Neural cell (in vitro differentiated cells): ENCODE measurements at regions not wholly inside any gene's neighbourhood (a gene's known extent, or its start where the extent isn't known, plus 50 kb on each side); places are given as distances from the start of the nearest gene placed in this dataset.

Experiments
- H2AFZ ChIP-seq: fragments of 200-600, 300-800 bp; sonication (generic), shearing (Covaris generic); 2 replicates; pipeline ENCODE4 v1.6.0; 2014; ENCODE audit warnings: low read depth, mild to moderate bottlenecking, antibody characterized with exemption, low read length, moderate library complexity
- H3F3A ChIP-seq: fragments of 200-600 bp; shearing (Covaris generic); 2 replicates; pipeline ENCODE4 v1.6.1; 2016; ENCODE audit warnings: mild to moderate bottlenecking, moderate library complexity, mixed read lengths, antibody characterized with exemption, low read length; ENCODE audit not compliant: insufficient read depth, poor library complexity, severe bottlenecking
- H3K27ac ChIP-seq: fragments of 200-600, 300-800 bp; sonication (generic), shearing (Covaris generic); 2 replicates; pipeline ENCODE4 v1.5.1; 2014; ENCODE audit warnings: mild to moderate bottlenecking, low read length, moderate library complexity
- H3K27me3 ChIP-seq: fragments of 300-800, 200-600 bp; sonication (generic), shearing (Covaris generic); 2 replicates; pipeline ENCODE4 v1.6.0; 2014; ENCODE audit warnings: mild to moderate bottlenecking, low read depth, low read length, moderate library complexity; ENCODE audit not compliant: insufficient read depth
- H3K36me3 ChIP-seq: fragments of 300-800, 200-600 bp; sonication (generic), shearing (Covaris generic); 2 replicates; pipeline ENCODE4 v1.5.1; 2014; ENCODE audit warnings: mild to moderate bottlenecking, antibody characterized with exemption, low read length, moderate library complexity; ENCODE audit not compliant: insufficient read depth
- H3K4me2 ChIP-seq: fragments of 300-800, 200-600 bp; sonication (generic), shearing (Covaris generic); 2 replicates; pipeline ENCODE4 v1.6.0; 2014; ENCODE audit warnings: mild to moderate bottlenecking, low read length
- H3K4me3 ChIP-seq: fragments of 300-800, 200-600 bp; sonication (generic), shearing (Covaris generic); 2 replicates; pipeline ENCODE4 v1.5.1; 2014; ENCODE audit warnings: mild to moderate bottlenecking, low read length, moderate library complexity
- H3K79me2 ChIP-seq: fragments of 200-600 bp; shearing (Covaris generic); replicated peaks from 2 replicates; pipeline ENCODE4 v1.6.0; 2014; ENCODE audit warnings: mild to moderate bottlenecking, low read length, moderate library complexity; ENCODE audit not compliant: insufficient read depth
- H3K9ac ChIP-seq: fragments of 300-800, 200-600 bp; sonication (generic), shearing (Covaris generic); 2 replicates; pipeline ENCODE4 v1.6.1; 2016; ENCODE audit warnings: mild to moderate bottlenecking, low read length, mixed read lengths
- H3K9me2 ChIP-seq: fragments of 200-600 bp; shearing (Covaris generic); 2 replicates; pipeline ENCODE4 v1.6.1; 2016; ENCODE audit warnings: mild to moderate bottlenecking, low read length, mixed read lengths; ENCODE audit not compliant: insufficient read depth
- H3K9me3 ChIP-seq: fragments of 200-600, 300-800 bp; sonication (generic), shearing (Covaris generic); 2 replicates; pipeline ENCODE4 v1.6.1; 2016; ENCODE audit warnings: mild to moderate bottlenecking, mixed run types, low read length, moderate library complexity, mixed read lengths
- H4K20me1 ChIP-seq: fragments of 200-600 bp; shearing (Covaris generic); 2 replicates; pipeline ENCODE4 v1.6.1; 2016; ENCODE audit warnings: mild to moderate bottlenecking, mixed run types; ENCODE audit not compliant: insufficient read depth
- CTCF ChIP-seq: fragments of 450-650 bp; IDR thresholded peaks from 2 replicates; pipeline ENCODE4 v1.5.1; 2014; ENCODE audit warnings: antibody characterized with exemption, mild to moderate bottlenecking, moderate library complexity; ENCODE audit not compliant: poor library complexity, severe bottlenecking
- EP300 ChIP-seq: fragments of 450-650 bp; conservative IDR thresholded peaks from 2 replicates; pipeline ENCODE4 v1.6.1; 2014; ENCODE audit warnings: antibody characterized with exemption, mild to moderate bottlenecking, moderate library complexity; ENCODE audit not compliant: poor library complexity, severe bottlenecking
- EZH2 ChIP-seq: fragments of 200-600, 300-800 bp; shearing (Covaris generic), sonication (generic); IDR thresholded peaks from 2 replicates; pipeline ENCODE4 v1.6.1; 2014; ENCODE audit warnings: antibody characterized with exemption, low read length, borderline replicate concordance, mild to moderate bottlenecking; ENCODE audit not compliant: insufficient read depth, poor library complexity, severe bottlenecking
- MXI1 ChIP-seq: fragments of 450-650 bp; conservative IDR thresholded peaks from 2 replicates; pipeline ENCODE4 v1.6.1; 2014; ENCODE audit warnings: antibody characterized with exemption, mild to moderate bottlenecking; ENCODE audit not compliant: poor library complexity, severe bottlenecking
- POLR2AphosphoS5 ChIP-seq: IDR thresholded peaks from 2 replicates; pipeline ENCODE4 v1.6.1; 2012
- RAD21 ChIP-seq: fragments of 450-650 bp; conservative IDR thresholded peaks from 2 replicates; pipeline ENCODE4 v1.6.1; 2014; ENCODE audit warnings: antibody characterized with exemption, mild to moderate bottlenecking, moderate library complexity
- SMC3 ChIP-seq: fragments of 450-650 bp; conservative IDR thresholded peaks from 2 replicates; pipeline ENCODE4 v1.6.1; 2014; ENCODE audit warnings: antibody characterized with exemption, mild to moderate bottlenecking, moderate library complexity; ENCODE audit not compliant: poor library complexity
- TAF1 ChIP-seq: IDR thresholded peaks from 2 replicates; pipeline ENCODE4 v1.6.1; 2012; ENCODE audit warnings: low read depth
- TF ChIP-seq, protein P1 (sequence below): IDR thresholded peaks from 2 replicates; pipeline ENCODE4 v1.6.1; 2012; ENCODE audit warnings: borderline replicate concordance

GRCh38 chr12:59230334-59230733 is 310.0 kb upstream of the LRIG3 start:
- no peaks in the 10 kb centered on the region for H3K79me2 ChIP-seq
- TF ChIP-seq, protein P1, sequence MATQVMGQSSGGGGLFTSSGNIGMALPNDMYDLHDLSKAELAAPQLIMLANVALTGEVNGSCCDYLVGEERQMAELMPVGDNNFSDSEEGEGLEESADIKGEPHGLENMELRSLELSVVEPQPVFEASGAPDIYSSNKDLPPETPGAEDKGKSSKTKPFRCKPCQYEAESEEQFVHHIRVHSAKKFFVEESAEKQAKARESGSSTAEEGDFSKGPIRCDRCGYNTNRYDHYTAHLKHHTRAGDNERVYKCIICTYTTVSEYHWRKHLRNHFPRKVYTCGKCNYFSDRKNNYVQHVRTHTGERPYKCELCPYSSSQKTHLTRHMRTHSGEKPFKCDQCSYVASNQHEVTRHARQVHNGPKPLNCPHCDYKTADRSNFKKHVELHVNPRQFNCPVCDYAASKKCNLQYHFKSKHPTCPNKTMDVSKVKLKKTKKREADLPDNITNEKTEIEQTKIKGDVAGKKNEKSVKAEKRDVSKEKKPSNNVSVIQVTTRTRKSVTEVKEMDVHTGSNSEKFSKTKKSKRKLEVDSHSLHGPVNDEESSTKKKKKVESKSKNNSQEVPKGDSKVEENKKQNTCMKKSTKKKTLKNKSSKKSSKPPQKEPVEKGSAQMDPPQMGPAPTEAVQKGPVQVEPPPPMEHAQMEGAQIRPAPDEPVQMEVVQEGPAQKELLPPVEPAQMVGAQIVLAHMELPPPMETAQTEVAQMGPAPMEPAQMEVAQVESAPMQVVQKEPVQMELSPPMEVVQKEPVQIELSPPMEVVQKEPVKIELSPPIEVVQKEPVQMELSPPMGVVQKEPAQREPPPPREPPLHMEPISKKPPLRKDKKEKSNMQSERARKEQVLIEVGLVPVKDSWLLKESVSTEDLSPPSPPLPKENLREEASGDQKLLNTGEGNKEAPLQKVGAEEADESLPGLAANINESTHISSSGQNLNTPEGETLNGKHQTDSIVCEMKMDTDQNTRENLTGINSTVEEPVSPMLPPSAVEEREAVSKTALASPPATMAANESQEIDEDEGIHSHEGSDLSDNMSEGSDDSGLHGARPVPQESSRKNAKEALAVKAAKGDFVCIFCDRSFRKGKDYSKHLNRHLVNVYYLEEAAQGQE = no peak
- no peak for TF ChIP-seq CTCF
- no peak for TF ChIP-seq EZH2
- no peak for TF ChIP-seq TAF1
- no peak for TF ChIP-seq MXI1
- no peak for TF ChIP-seq POLR2AphosphoS5
- TF ChIP-seq EP300 = no peak
- TF ChIP-seq SMC3 = no peak
- TF ChIP-seq RAD21 = no peak

DNA sequence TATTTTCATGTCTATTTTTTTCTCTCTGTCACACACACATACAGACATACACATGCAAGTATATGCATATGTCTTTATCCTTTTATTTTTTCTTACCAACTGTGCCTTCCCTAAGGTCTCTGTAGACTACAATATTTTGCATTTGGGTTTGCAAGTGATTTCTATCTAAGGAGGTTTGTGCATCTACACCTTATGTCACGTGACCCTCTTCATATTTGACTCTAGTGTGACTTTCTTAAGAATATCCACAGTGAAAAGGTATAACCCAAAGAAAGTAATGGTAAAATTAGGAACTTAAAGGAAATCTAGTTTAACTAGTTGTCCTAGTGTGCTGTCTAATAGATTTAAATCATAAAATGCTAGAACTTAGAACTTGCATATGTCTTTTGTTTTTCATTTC is 298.8 kb upstream of the LRIG3 start:
- TF ChIP-seq EP300 (no peak), MXI1 (no peak), EZH2 (no peak), CTCF (no peak), RAD21 (no peak)
- TF ChIP-seq, protein P1 = no peak
- Histone ChIP-seq H4K20me1 (no peaks in the 10 kb centered on the region), H3K79me2 (no peaks in the 10 kb centered on the region), H3K9ac (no peak overlapping the region), H3K27ac (no peak overlapping the region), H3K4me3 (no peak overlapping the region), H3K9me2 (no peaks in the 10 kb centered on the region), H3K4me2 (no peak overlapping the region), H3F3A (no peaks in the 10 kb centered on the region), H3K9me3 (no peaks in the 10 kb centered on the region), H2AFZ (no peak overlapping the region), H3K36me3 (no peaks in the 10 kb centered on the region), H3K27me3 (no peaks in the 10 kb centered on the region)

More at GRCh38 chr12:59230334-59230733, 310.0 kb upstream of the LRIG3 start:
- H3K9me3 ChIP-seq = no peaks in the 10 kb centered on the region
- no peaks in the 10 kb centered on the region for H3K36me3 ChIP-seq
- H3K4me2 ChIP-seq = no peak overlapping the region
- no peaks in the 10 kb centered on the region for H3K9me2 ChIP-seq
- H3F3A ChIP-seq = no peaks in the 10 kb centered on the region
- H3K4me3 ChIP-seq = no peak overlapping the region
- H3K27ac ChIP-seq = no peak overlapping the region
- H3K9ac ChIP-seq = no peak overlapping the region
- no peaks in the 10 kb centered on the region for H4K20me1 ChIP-seq
- no peak overlapping the region for H2AFZ ChIP-seq
- no peaks in the 10 kb centered on the region for H3K27me3 ChIP-seq
